ENCODE measurements at regions not wholly inside any gene's neighbourhood (a gene's known extent, or its start where the extent isn't known, plus 50 kb on each side); places are given as distances from the start of the nearest gene placed in this dataset.
A peak's percentile ranks its signal among the peaks of the same experiment; 100 is the strongest.

- H2BK15ac ChIP-seq (ENCODE audit: low read depth, low read length), result peak overlapping the region; percentile 84
- H3K23ac ChIP-seq (ENCODE audit: low read depth, low read length), result peak overlapping the region; percentile 46; the same call in 1 of the 2 replicates
- H2AK9ac ChIP-seq (replicated peaks; ENCODE audit: low read depth, low read length, poor library complexity), result no peak overlapping the region
- H3K4ac ChIP-seq (ENCODE audit: low read depth, low read length), result peak overlapping the region; percentile 75
- H2AFZ ChIP-seq (replicated peaks; ENCODE audit: low read length, poor library complexity), result no peak overlapping the region
- peaks cover 21% of the 10 kb centered on the region for H3K4me1 ChIP-seq (ENCODE audit: control insufficient read depth, insufficient read depth, low read length)
- H3K4me3 ChIP-seq (ENCODE audit: insufficient read depth, low read depth, low read length), result no peak overlapping the region
- ChIA-PET CTCF (interaction anchor here (1.0 kb wide), 1 partner anchor 183 kb away, joined by 3 read pairs; no protein-coding TSS in a partner anchor), POLR2A (ENCODE audit: unreplicated experiment) (no interaction called here)
- H3K56ac ChIP-seq (ENCODE audit: extremely low read depth, insufficient read depth, low read length), result no peak overlapping the region
- H3K79me1 ChIP-seq (ENCODE audit: low read depth in 1 of 2, low read length in 2 of 2), result no peaks in the 10 kb centered on the region
- peak overlapping the region; percentile 60; the same call in 1 of the 2 replicates for H3K18ac ChIP-seq (ENCODE audit: low read depth, low read length)
- BruUV-seq (replicated peaks), result no TSS peak
- WGBS, 2 experiments (ENCODE audit: extremely low coverage in 2 of 2, insufficient read length in 1 of 2), result no CpG with 5 or more reads among the region's 1 CpG
- H4K20me1 ChIP-seq (ENCODE audit: insufficient read depth, low read length), result no peaks in the 10 kb centered on the region; the same call in 1 of the 2 replicates
- peak overlapping the region; percentile 47; the same call in 1 of the 2 replicates for H2AK5ac ChIP-seq (ENCODE audit: low read depth, low read length)
- no peak for DNase-seq
- H4K5ac ChIP-seq (ENCODE audit: low read depth, low read length), result 0 out of 2 replicates have a peak overlapping the region, but pooled peaks have one; percentile 51
- dilution Hi-C loops (cut with HindIII; ENCODE audit: low sequenced_read_pairs, unreplicated experiment), result no loop called here
- no peaks in the 10 kb centered on the region for H3K9me3 ChIP-seq (ENCODE audit: control insufficient read depth, insufficient read depth, low read length)
- intact Hi-C loops (cut with micrococcal nuclease), result loop anchor here (10.0 kb wide), 2 partner anchors 147 to 857 kb away; no protein-coding TSS in a partner anchor
- no peak for ATAC-seq (ENCODE audit: low read depth)
- peak overlapping the region; percentile 43 to 49; a peak in 2 of 4 replicates for H4K8ac ChIP-seq (ENCODE audit: low read depth in 2 of 2, low read length in 2 of 2)
- no peak overlapping the region for H3K9ac ChIP-seq (ENCODE audit: low read depth, low read length)
- no peaks in the 10 kb centered on the region for H3K27me3 ChIP-seq (ENCODE audit: control insufficient read depth, insufficient read depth, low read length)
- H4K91ac ChIP-seq (ENCODE audit: insufficient read depth, low read depth, low read length), result peak overlapping the region; percentile 57; the same call in 1 of the 2 replicates
- no peak for TF ChIP-seq CEBPB (IDR thresholded peaks at IDR 0.05; ENCODE audit: low read depth, low read length)
- no peak for TF ChIP-seq POLR2A (IDR thresholded peaks at IDR 0.05; ENCODE audit: low read depth, low read length)
- TF ChIP-seq BHLHE40 (IDR thresholded peaks at IDR 0.05; ENCODE audit: low read depth, low read length), result no peak
- no peak for TF ChIP-seq MXI1 (IDR thresholded peaks at IDR 0.05; ENCODE audit: borderline replicate concordance, low read depth, low read length)
- TF ChIP-seq MAZ (IDR thresholded peaks at IDR 0.05; ENCODE audit: borderline replicate concordance, low read depth, low read length), result no peak
- TF ChIP-seq SMC3 (IDR thresholded peaks at IDR 0.05; ENCODE audit: low read depth, low read length), result no peak
- no peak for TF ChIP-seq RAD21 (IDR thresholded peaks at IDR 0.05; ENCODE audit: low read length)
- TF ChIP-seq, protein P1, sequence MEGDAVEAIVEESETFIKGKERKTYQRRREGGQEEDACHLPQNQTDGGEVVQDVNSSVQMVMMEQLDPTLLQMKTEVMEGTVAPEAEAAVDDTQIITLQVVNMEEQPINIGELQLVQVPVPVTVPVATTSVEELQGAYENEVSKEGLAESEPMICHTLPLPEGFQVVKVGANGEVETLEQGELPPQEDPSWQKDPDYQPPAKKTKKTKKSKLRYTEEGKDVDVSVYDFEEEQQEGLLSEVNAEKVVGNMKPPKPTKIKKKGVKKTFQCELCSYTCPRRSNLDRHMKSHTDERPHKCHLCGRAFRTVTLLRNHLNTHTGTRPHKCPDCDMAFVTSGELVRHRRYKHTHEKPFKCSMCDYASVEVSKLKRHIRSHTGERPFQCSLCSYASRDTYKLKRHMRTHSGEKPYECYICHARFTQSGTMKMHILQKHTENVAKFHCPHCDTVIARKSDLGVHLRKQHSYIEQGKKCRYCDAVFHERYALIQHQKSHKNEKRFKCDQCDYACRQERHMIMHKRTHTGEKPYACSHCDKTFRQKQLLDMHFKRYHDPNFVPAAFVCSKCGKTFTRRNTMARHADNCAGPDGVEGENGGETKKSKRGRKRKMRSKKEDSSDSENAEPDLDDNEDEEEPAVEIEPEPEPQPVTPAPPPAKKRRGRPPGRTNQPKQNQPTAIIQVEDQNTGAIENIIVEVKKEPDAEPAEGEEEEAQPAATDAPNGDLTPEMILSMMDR (conservative IDR thresholded peaks at IDR 0.05; ENCODE audit: low read depth, low read length), result no peak
- no peak for TF ChIP-seq CHD1 (IDR thresholded peaks at IDR 0.05; ENCODE audit: low read depth, low read length)
- no peak for TF ChIP-seq RCOR1 (IDR thresholded peaks at IDR 0.05; ENCODE audit: insufficient replicate concordance, low read length)
- no peak for TF ChIP-seq USF2 (IDR thresholded peaks at IDR 0.05; ENCODE audit: low read depth, low read length)
- TF ChIP-seq FOS (IDR thresholded peaks at IDR 0.05; ENCODE audit: low read depth, low read length), result no peak
- no peak for TF ChIP-seq NFE2L2 (IDR thresholded peaks at IDR 0.05; ENCODE audit: low read depth, low read length)
- no peak for TF ChIP-seq MAFK (IDR thresholded peaks at IDR 0.05; ENCODE audit: low read depth, low read length)
- TF ChIP-seq RFX5 (IDR thresholded peaks at IDR 0.05; ENCODE audit: low read depth, low read length), result no peak
- TF ChIP-seq, protein P2, sequence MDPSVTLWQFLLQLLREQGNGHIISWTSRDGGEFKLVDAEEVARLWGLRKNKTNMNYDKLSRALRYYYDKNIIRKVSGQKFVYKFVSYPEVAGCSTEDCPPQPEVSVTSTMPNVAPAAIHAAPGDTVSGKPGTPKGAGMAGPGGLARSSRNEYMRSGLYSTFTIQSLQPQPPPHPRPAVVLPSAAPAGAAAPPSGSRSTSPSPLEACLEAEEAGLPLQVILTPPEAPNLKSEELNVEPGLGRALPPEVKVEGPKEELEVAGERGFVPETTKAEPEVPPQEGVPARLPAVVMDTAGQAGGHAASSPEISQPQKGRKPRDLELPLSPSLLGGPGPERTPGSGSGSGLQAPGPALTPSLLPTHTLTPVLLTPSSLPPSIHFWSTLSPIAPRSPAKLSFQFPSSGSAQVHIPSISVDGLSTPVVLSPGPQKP (IDR thresholded peaks at IDR 0.05; ENCODE audit: borderline replicate concordance, low read depth, low read length), result no peak
- H2BK120ac ChIP-seq (ENCODE audit: low read depth, low read length), result peak overlapping the region; percentile 77
- H2BK20ac ChIP-seq (ENCODE audit: low read depth, low read length), result peak overlapping the region; percentile 67
- no peak overlapping the region for H3K27ac ChIP-seq (ENCODE audit: insufficient read depth, low read length)
- H3K9me1 ChIP-seq (ENCODE audit: insufficient read depth, low read length), result peaks cover 15% of the 10 kb centered on the region
- in situ Hi-C loops (cut with MboI; ENCODE audit: low sequenced_read_pairs), result no loop called here
- H3K4me2 ChIP-seq (ENCODE audit: low read depth, low read length), result no peak overlapping the region
- no peaks in the 10 kb centered on the region for H3K36me3 ChIP-seq (ENCODE audit: control insufficient read depth, insufficient read depth, low read length)
- H3K14ac ChIP-seq (replicated peaks; ENCODE audit: low read depth, low read length), result peak overlapping the region; percentile 58
- H2BK5ac ChIP-seq (ENCODE audit: low read depth, low read length, poor library complexity, severe bottlenecking), result peak overlapping the region; percentile 12
Measured at GRCh38 chr10:36491926-36492325, 633.5 kb upstream of the ANKRD30A start.

Measured in IMR-90 (cell line).